OCI-LY7 (cell line): ENCODE measurements at regions not wholly inside any gene's neighbourhood (a gene's known extent, or its start where the extent isn't known, plus 50 kb on each side); places are given as distances from the start of the nearest gene placed in this dataset.

Source experiments
- BruUV-seq: library from RNA; stranded (reverse); fragments of 400-500 nt; replicated peaks from 2 replicates; lab custom pipeline; 2021; lab: Mats Ljungman, UMichigan
- CTCF ChIA-PET: fragments of 300-600 bp; sonication (Branson Sonifier 250); formaldehyde crosslinking; loops from one replicate; lab custom pipeline; 2022; ENCODE audit warnings: antibody characterized with exemption; ENCODE audit not compliant: unreplicated experiment; lab: Charles Lee
- POLR2A ChIA-PET: fragments of 300-600 bp; sonication (Branson Sonifier 250); formaldehyde crosslinking; loops from one replicate; lab custom pipeline; 2022; ENCODE audit warnings: antibody characterized with exemption; lab: Charles Lee
- DNase-seq: peaks from one replicate; pipeline ENCODE4 v3.0.0-alpha.2; 2015; ENCODE audit warnings: low spot score
- H2AFZ ChIP-seq: fragments of 200-600 bp; sonication (generic), shearing (Covaris generic); 2 replicates; pipeline ENCODE4 v1.6.1; 2014; ENCODE audit warnings: mild to moderate bottlenecking, antibody characterized with exemption, low read length, moderate library complexity
- H3K27ac ChIP-seq: fragments of 200-600 bp; sonication (generic); 2 replicates; pipeline ENCODE4 v1.5.1; 2014; ENCODE audit warnings: mixed run types, low read depth, mild to moderate bottlenecking, moderate library complexity, low read length, inconsistent platforms; ENCODE audit not compliant: poor library complexity, severe bottlenecking
- H3K36me3 ChIP-seq: fragments of 200-600 bp; sonication (generic); 2 replicates; pipeline ENCODE4 v1.6.1; 2014; ENCODE audit warnings: mild to moderate bottlenecking, antibody characterized with exemption, low read length, moderate library complexity, mixed read lengths; ENCODE audit not compliant: insufficient read depth
- H3K4me1 ChIP-seq: fragments of 200-600 bp; sonication (generic); 2 replicates; pipeline ENCODE4 v1.5.1; 2014; ENCODE audit warnings: mild to moderate bottlenecking, low read length; ENCODE audit not compliant: insufficient read depth, poor library complexity, severe bottlenecking
- H3K4me2 ChIP-seq: fragments of 200-600 bp; sonication (generic); 2 replicates; pipeline ENCODE4 v1.6.1; 2014; ENCODE audit warnings: mild to moderate bottlenecking, low read length
- H3K4me3 ChIP-seq: fragments of 200-600 bp; sonication (generic); 2 replicates; pipeline ENCODE4 v1.5.1; 2014; ENCODE audit warnings: mild to moderate bottlenecking, low read depth, low read length; ENCODE audit not compliant: poor library complexity, severe bottlenecking
- H3K79me2 ChIP-seq: fragments of 200-600 bp; sonication (generic); 2 replicates; pipeline ENCODE4 v1.6.1; 2016; ENCODE audit warnings: low read depth, mild to moderate bottlenecking, low read length, moderate library complexity, mixed read lengths; ENCODE audit not compliant: insufficient read depth
- H3K9me2 ChIP-seq: fragments of 200-600 bp; sonication (generic); 2 replicates; pipeline ENCODE4 v1.6.1; 2016; ENCODE audit warnings: mild to moderate bottlenecking, low read length, mixed read lengths; ENCODE audit not compliant: insufficient read depth
- H3K9me3 ChIP-seq: fragments of 200-600 bp; sonication (generic); 2 replicates; pipeline ENCODE4 v1.6.1; 2014; ENCODE audit warnings: mild to moderate bottlenecking, mixed run types, low read length, mixed read lengths
- H4K20me1 ChIP-seq: fragments of 200-600 bp; sonication (generic); 2 replicates; pipeline ENCODE4 v1.6.1; 2014; ENCODE audit warnings: mild to moderate bottlenecking, antibody characterized with exemption, low read length, moderate library complexity, mixed read lengths; ENCODE audit not compliant: insufficient read depth
- EZH2phosphoT487 ChIP-seq: fragments of 200-600 bp; sonication (generic); IDR thresholded peaks from 2 replicates; pipeline ENCODE4 v1.6.1; 2018; ENCODE audit warnings: low read depth, borderline replicate concordance, mild to moderate bottlenecking, mixed run types, antibody characterized with exemption, low read length, moderate library complexity, mixed read lengths
- intact Hi-C: fragments of 100-400 bp; cut with micrococcal nuclease; formaldehyde crosslinking; loops from one replicate; pipeline ENCODE4 v1.10.0; 2022; ENCODE audit not compliant: unreplicated experiment
- TF ChIP-seq, protein P1 (sequence below): fragments of 200-600 bp; sonication (generic); conservative IDR thresholded peaks from 2 replicates; pipeline ENCODE4 v1.5.1; 2014; ENCODE audit warnings: mild to moderate bottlenecking, antibody characterized with exemption, low read length, moderate library complexity, mixed read lengths

DNA sequence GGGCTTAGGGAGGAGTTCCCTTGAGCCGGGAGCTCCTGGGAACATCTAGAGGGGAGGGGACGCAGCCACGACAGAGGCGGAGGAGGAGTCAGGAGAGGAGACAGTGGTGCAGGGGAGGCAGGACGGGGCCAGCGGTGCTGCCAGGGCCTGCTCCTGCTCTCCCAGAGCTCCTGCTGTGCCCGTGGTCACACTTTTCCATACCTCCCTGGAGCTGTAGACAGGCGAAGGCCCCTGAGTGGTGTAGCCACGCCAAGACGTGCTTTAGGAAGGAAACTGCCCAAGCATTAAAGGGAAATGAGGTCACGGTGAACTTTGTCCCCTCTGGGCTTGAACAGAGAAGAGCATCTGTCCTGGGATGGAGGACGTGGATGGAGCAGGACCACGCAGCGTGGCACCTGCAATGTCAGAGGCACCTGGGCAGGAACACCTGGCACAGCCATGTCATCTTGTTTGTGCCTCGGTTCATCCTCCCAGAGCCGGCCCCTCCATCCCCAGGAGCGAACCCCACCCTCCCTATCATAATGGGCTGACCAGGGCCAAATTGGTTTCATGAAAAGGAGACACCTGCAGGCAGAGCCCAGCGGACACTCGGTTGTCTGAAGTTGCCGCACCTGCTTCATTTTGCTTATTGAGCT is 239.5 kb upstream of the SFSWAP start:
- no peaks in the 10 kb centered on the region for H3K36me3 ChIP-seq
- no peaks in the 10 kb centered on the region for H3K4me1 ChIP-seq
- no peak overlapping the region for H2AFZ ChIP-seq
- no peak overlapping the region for H3K4me3 ChIP-seq
- no peak overlapping the region for H3K27ac ChIP-seq
- POLR2A ChIA-PET: no interaction called here
- no peak for DNase-seq
- H3K4me2 ChIP-seq: no peak overlapping the region
- intact Hi-C loops: no loop called here
- H3K9me3 ChIP-seq: no peaks in the 10 kb centered on the region
- H3K79me2 ChIP-seq: no peaks in the 10 kb centered on the region
- H4K20me1 ChIP-seq: no peaks in the 10 kb centered on the region
- no peaks in the 10 kb centered on the region for H3K9me2 ChIP-seq
- no peak for TF ChIP-seq EZH2phosphoT487
- TF ChIP-seq, protein P1, sequence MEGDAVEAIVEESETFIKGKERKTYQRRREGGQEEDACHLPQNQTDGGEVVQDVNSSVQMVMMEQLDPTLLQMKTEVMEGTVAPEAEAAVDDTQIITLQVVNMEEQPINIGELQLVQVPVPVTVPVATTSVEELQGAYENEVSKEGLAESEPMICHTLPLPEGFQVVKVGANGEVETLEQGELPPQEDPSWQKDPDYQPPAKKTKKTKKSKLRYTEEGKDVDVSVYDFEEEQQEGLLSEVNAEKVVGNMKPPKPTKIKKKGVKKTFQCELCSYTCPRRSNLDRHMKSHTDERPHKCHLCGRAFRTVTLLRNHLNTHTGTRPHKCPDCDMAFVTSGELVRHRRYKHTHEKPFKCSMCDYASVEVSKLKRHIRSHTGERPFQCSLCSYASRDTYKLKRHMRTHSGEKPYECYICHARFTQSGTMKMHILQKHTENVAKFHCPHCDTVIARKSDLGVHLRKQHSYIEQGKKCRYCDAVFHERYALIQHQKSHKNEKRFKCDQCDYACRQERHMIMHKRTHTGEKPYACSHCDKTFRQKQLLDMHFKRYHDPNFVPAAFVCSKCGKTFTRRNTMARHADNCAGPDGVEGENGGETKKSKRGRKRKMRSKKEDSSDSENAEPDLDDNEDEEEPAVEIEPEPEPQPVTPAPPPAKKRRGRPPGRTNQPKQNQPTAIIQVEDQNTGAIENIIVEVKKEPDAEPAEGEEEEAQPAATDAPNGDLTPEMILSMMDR: no peak
- CTCF ChIA-PET: no interaction called here
- BruUV-seq: no TSS peak

DNA sequence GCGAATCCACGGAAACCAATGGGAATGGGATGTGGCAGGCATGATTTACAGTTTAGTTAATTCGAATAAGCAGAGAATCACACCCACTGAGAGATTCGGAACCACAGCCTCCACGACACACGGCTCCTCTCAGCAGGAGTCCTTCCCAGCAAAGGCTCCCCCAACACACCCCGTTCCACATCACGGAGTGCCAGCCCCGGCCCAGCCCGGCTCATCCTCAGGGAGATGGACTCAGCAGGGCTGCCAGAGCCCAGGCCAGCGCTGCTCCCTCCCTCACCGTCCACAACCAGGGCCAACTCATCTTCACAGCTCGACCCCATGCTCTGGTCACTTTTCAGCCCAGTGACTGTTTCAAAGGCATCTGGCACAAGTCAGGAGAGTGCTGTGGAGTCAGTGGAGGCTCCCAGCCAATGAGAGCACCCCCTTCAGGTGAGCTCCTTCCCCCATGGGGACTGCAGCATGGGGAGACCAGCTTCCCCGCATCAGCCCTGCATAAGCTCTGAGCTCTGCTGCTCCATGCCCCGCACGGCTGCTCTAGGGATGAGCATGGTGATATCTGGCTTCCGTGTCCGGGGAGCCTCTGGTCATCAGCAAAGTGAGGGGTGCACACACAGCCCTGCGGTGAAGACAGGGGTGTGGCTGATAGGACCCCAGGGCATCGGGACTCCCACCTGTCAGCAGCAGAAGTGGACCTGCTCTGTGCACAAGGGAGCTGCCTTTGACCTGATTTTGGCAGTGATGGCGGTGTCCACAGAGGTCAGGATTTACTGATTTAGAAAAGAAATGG is 238.8 kb upstream of the SFSWAP start:
- DNase-seq: no peak
- CTCF ChIA-PET: no interaction called here
- intact Hi-C loops: no loop called here
- no peaks in the 10 kb centered on the region for H3K79me2 ChIP-seq
- H3K27ac ChIP-seq: no peak overlapping the region
- no TSS peak for BruUV-seq
- no peak overlapping the region for H3K4me2 ChIP-seq
- no peaks in the 10 kb centered on the region for H3K4me1 ChIP-seq
- H3K9me3 ChIP-seq: no peaks in the 10 kb centered on the region
- H3K36me3 ChIP-seq: no peaks in the 10 kb centered on the region
- no peak overlapping the region for H2AFZ ChIP-seq
- TF ChIP-seq EZH2phosphoT487: no peak
- TF ChIP-seq, protein P1: no peak
- POLR2A ChIA-PET: no interaction called here
- H4K20me1 ChIP-seq: no peaks in the 10 kb centered on the region
- H3K9me2 ChIP-seq: no peaks in the 10 kb centered on the region
- H3K4me3 ChIP-seq: no peak overlapping the region

DNA sequence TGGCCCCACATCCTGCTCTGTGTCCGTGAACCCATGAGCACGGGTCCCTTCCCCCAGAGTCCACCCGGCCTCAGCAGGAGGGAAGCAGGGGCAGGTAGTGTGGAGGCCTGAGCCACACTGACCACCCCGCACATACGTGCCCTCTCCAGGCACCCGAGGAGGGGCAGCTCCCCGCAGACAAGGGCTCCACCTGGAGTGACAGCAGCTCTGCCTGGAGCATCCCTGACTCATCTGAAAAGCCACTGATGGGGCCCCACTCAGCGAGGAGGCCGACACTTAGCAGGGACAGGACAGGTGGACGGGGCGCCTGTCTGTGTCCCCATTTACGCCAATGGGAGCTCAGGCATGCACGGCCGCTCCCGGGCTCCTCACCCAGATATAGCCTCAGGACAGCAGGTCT is 237.6 kb upstream of the SFSWAP start:
- H3K4me1 ChIP-seq: no peaks in the 10 kb centered on the region
- intact Hi-C loops: no loop called here
- no peaks in the 10 kb centered on the region for H3K36me3 ChIP-seq
- no peak overlapping the region for H3K4me3 ChIP-seq
- H3K27ac ChIP-seq: no peak overlapping the region
- no peaks in the 10 kb centered on the region for H3K9me2 ChIP-seq
- POLR2A ChIA-PET: no interaction called here
- H3K4me2 ChIP-seq: no peak overlapping the region
- CTCF ChIA-PET: no interaction called here
- no TSS peak for BruUV-seq
- no peak for DNase-seq
- H3K9me3 ChIP-seq: no peaks in the 10 kb centered on the region
- no peak for TF ChIP-seq EZH2phosphoT487
- TF ChIP-seq, protein P1: no peak
- no peaks in the 10 kb centered on the region for H4K20me1 ChIP-seq
- no peaks in the 10 kb centered on the region for H3K79me2 ChIP-seq
- no peak overlapping the region for H2AFZ ChIP-seq
